Gastroesophageal sphincter (tissue), 3 donors: ENCODE measurements at regions not wholly inside any gene's neighbourhood (a gene's known extent, or its start where the extent isn't known, plus 50 kb on each side); places are given as distances from the start of the nearest gene placed in this dataset.

ENCODE experiments used
- CTCF ChIP-seq, 4 experiments: fragments of 200-600 bp in 2 of 4; fragments of 450-650 bp in 2 of 4; sonication (generic) in 1 of 4; IDR thresholded peaks; one replicate each; pipeline ENCODE4 v1.5.1; 2017 to 2019; ENCODE audit warnings: antibody characterized with exemption in 4 of 4, mild to moderate bottlenecking in 2 of 4, moderate library complexity in 2 of 4
- EP300 ChIP-seq: sonication (generic); formaldehyde crosslinking; IDR thresholded peaks from one replicate; pipeline ENCODE4 v1.6.1; 2017; ENCODE audit warnings: antibody characterized with exemption, mild to moderate bottlenecking
- POLR2A ChIP-seq, 2 donors: fragments of 450-650 bp; IDR thresholded peaks; one replicate each; pipeline ENCODE4 v1.6.1; 2017; ENCODE audit warnings: antibody characterized with exemption in 2 of 2, mild to moderate bottlenecking in 2 of 2, moderate library complexity in 1 of 2
- POLR2AphosphoS5 ChIP-seq: sonication (generic); formaldehyde crosslinking; IDR thresholded peaks from one replicate; pipeline ENCODE4 v1.6.1; 2017; ENCODE audit warnings: antibody characterized with exemption

DNA sequence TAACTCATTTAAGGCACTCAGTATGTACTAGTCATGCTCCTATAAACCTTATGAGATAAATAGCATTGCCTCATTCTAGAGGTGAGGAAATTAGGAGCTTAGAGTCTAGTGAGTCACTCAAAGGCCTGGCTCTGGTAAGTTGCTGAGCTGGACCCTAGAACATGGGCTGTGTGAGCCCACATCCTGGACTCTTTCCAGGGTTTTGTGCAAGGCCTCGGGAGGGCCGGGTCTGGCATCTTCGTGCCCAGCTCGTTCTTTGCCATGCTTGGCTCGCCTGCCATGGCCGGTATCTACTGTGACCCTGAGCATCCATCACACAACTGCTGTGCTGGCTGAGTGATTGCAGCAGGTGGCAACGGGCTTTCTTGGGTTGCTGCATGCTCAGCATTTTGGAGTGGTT is 168.0 kb downstream of the LPIN1 start:
- TF ChIP-seq CTCF (IDR thresholded peaks at IDR 0.05) (no peak), POLR2A (IDR thresholded peaks at IDR 0.05) (no peak), POLR2AphosphoS5 (no peak), EP300 (no peak)
